ENCODE measurements at regions not wholly inside any gene's neighbourhood (a gene's known extent, or its start where the extent isn't known, plus 50 kb on each side); places are given as distances from the start of the nearest gene placed in this dataset.

DNA sequence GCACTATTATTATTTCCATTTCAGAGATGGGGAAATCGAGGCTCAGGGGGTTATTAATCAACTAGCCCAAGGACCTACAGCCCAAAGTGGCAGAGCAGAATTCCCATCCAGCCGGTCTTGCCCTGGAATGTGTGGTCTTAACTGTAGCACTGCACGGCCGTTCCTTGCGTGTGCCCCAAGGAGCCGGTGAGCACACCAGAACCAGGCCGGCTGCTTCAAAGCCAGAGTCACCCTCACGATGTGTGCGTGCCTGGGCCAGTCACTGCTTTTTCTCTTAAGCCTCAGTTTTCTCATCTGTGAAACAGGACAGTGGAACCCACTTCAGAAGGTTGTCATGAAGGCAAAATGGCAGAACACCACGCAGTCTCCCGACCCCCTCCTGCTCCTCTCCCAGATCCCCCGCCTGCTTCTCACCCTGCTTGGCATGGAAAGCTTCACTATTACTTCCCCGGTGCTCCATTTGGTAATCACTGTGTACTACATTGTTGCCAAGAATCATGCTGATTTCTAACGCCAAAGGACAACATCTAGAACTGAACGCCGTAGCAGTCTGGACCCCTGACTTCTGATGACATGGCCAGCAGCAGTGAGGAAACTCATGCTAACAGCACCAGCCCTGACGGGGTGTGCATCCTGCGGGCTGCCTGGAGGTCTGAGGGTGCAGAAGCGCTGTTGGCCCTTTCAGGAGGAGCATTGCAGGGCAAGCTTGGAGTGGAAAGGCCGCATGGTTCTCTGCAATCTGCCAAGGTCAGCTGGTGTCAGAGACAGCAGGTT, 106.8 kb upstream of the B3GAT1 start:
- CTCF ChIA-PET (ENCODE audit: low intra/inter-chr PET ratio, low total read pairs): no interaction called here
- 32% methylated on average over 20 of the region's 20 CpGs for WGBS (ENCODE audit: low lambda C conversion rate)

More for the DNA sequence above, 106.8 kb upstream of the B3GAT1 start:
- DNase-seq (ENCODE audit: low spot score) (no peak), ATAC-seq (no peak), FAIRE-seq (no peak)
- Histone ChIP-seq H4K20me1 (ENCODE audit: insufficient read depth, low read length) (no peaks in the 10 kb centered on the region), H3K9me3 (ENCODE audit: low read length) (no peaks in the 10 kb centered on the region), H3K27ac (ENCODE audit: extremely low read length, insufficient read depth, low read length) (no peak overlapping the region), H3K9ac (ENCODE audit: insufficient read depth, low read depth, low read length) (no peak overlapping the region), H3K36me3 (replicated peaks in 1 of 2; ENCODE audit: control insufficient read depth in 1 of 2, insufficient read depth in 2 of 2, low read length in 2 of 2) (no peaks in the 10 kb centered on the region), H3K27me3 (ENCODE audit: control insufficient read depth in 1 of 2, insufficient read depth in 2 of 2, low read length in 2 of 2) (peaks cover 8 to 32% of the 10 kb centered on the region in 2 experiments; a peak in 4 of 5 replicates), H2AFZ (ENCODE audit: low read length) (no peak overlapping the region), H3K4me3 (replicated peaks in 1 of 3; ENCODE audit: insufficient read depth in 1 of 3, low read depth in 2 of 3, low read length in 3 of 3) (no peak overlapping the region), H3K79me2 (ENCODE audit: insufficient read depth, low read length) (no peaks in the 10 kb centered on the region), H3K4me1 (ENCODE audit: insufficient read depth, low read length) (no peaks in the 10 kb centered on the region), H3K4me2 (ENCODE audit: low read depth, low read length) (no peak overlapping the region)
- POLR2A ChIA-PET: no interaction called here
- no TSS peak for BruUV-seq (replicated peaks)
- intact Hi-C loops (cut with micrococcal nuclease; ENCODE audit: unreplicated experiment): no loop called here
- TF ChIP-seq HNF1A (IDR thresholded peaks at IDR 0.05; ENCODE audit: low read depth): no peak
- TF ChIP-seq HNF1A (CRISPR knock-in tag; IDR thresholded peaks at IDR 0.05; ENCODE audit: borderline replicate concordance): no peak
- no peak for TF ChIP-seq ATF1 (CRISPR knock-in tag; IDR thresholded peaks at IDR 0.05)
- TF ChIP-seq SMARCE1 (IDR thresholded peaks at IDR 0.05; ENCODE audit: borderline replicate concordance): no peak
- TF ChIP-seq ZNF225 (CRISPR knock-in tag; IDR thresholded peaks at IDR 0.05): no peak
- TF ChIP-seq SIX1 (CRISPR knock-in tag; IDR thresholded peaks at IDR 0.05; ENCODE audit: borderline replicate concordance): no peak
- TF ChIP-seq TFDP1 (CRISPR knock-in tag; IDR thresholded peaks at IDR 0.05; ENCODE audit: borderline replicate concordance): no peak
- no peak for TF ChIP-seq THAP11 (CRISPR knock-in tag; IDR thresholded peaks at IDR 0.05)
- no peak for TF ChIP-seq RBFOX2 (IDR thresholded peaks at IDR 0.05; ENCODE audit: low read depth, low read length)
- no peak for TF ChIP-seq GPBP1L1 (CRISPR knock-in tag; IDR thresholded peaks at IDR 0.05)
- no peak for TF ChIP-seq KDM5B (CRISPR knock-in tag; IDR thresholded peaks at IDR 0.05; ENCODE audit: borderline replicate concordance)
- TF ChIP-seq ZNF383 (CRISPR knock-in tag; IDR thresholded peaks at IDR 0.05; ENCODE audit: borderline replicate concordance): no peak
- in situ Hi-C loops (cut with HindIII; ENCODE audit: extremely low pct_ligation_motif_present, low pct_unique_long_range_greater_than_20kb): no loop called here
